ENCODE measurements at regions not wholly inside any gene's neighbourhood (a gene's known extent, or its start where the extent isn't known, plus 50 kb on each side); places are given as distances from the start of the nearest gene placed in this dataset.
A peak's percentile ranks its signal among the peaks of the same experiment; 100 is the strongest.

DNA sequence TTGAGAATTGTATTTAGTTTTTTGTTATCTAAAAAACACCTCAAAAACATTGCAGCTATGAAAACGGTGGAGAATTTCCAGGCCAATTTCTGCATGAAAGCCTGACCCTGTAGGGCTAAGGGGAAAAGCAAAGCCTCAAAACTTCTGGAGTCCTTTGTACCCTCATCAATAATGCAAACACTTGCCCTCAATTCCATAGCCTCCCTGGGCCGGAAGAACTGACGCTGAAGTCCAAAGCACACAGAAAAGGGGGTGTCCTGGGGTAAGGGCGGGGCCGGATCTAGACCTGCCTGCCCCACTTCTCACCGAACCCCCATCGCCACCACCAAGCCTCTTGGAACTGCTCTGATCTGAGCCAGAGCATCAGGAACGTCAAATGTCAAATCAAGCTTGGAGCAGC lies 173.9 kb upstream of the S100G start:
- Histone ChIP-seq H3K36me3 (ENCODE audit: insufficient read depth, low read length) (no peaks in the 10 kb centered on the region), H3K4me1 (ENCODE audit: insufficient read depth, low read length) (peaks cover 15% of the 10 kb centered on the region), H3K79me2 (ENCODE audit: insufficient read depth, low read length) (no peaks in the 10 kb centered on the region), H4K20me1 (ENCODE audit: insufficient read depth, low read length) (no peaks in the 10 kb centered on the region), H2AFZ (ENCODE audit: low read length) (no peak overlapping the region), H3K27me3 (ENCODE audit: insufficient read depth, low read length) (no peaks in the 10 kb centered on the region), H3K27ac (ENCODE audit: low read depth, low read length) (no peak overlapping the region), H3K4me3 (ENCODE audit: insufficient read depth, low read length) (no peak overlapping the region), H3K4me2 (ENCODE audit: insufficient read depth, low read length) (no peak overlapping the region), H3K9me3 (ENCODE audit: low read depth, low read length) (no peaks in the 10 kb centered on the region)
- TF ChIP-seq, protein P1, sequence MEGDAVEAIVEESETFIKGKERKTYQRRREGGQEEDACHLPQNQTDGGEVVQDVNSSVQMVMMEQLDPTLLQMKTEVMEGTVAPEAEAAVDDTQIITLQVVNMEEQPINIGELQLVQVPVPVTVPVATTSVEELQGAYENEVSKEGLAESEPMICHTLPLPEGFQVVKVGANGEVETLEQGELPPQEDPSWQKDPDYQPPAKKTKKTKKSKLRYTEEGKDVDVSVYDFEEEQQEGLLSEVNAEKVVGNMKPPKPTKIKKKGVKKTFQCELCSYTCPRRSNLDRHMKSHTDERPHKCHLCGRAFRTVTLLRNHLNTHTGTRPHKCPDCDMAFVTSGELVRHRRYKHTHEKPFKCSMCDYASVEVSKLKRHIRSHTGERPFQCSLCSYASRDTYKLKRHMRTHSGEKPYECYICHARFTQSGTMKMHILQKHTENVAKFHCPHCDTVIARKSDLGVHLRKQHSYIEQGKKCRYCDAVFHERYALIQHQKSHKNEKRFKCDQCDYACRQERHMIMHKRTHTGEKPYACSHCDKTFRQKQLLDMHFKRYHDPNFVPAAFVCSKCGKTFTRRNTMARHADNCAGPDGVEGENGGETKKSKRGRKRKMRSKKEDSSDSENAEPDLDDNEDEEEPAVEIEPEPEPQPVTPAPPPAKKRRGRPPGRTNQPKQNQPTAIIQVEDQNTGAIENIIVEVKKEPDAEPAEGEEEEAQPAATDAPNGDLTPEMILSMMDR (IDR thresholded peaks at IDR 0.05; ENCODE audit: extremely low read depth, low read depth, low read length) = no peak
- DNase-seq (ENCODE audit: insufficient read length, low spot score, missing footprints) = no peak

DNA sequence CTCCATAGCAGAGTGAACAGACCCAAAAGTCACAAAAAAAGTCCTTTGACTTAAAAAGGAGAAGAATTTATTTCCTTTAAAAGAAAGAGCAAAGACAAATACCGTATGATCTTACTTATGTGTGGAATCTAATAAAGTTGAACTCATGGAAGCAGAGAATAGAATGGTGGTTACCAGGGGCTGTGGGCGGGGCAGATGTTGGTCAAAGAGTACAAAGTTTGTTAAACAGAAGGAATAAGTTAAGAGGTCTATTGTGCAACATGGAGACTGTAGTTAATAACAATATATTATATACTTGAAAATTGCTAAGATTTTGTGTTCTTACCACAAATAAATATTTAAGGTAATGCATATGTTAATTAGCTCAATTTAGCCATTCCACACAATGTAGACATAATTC lies 173.3 kb upstream of the S100G start:
- Histone ChIP-seq H3K36me3 (ENCODE audit: insufficient read depth, low read length) (no peaks in the 10 kb centered on the region), H3K4me1 (ENCODE audit: insufficient read depth, low read length) (peaks cover 15% of the 10 kb centered on the region), H3K27ac (ENCODE audit: low read depth, low read length) (no peak overlapping the region), H3K27me3 (ENCODE audit: insufficient read depth, low read length) (no peaks in the 10 kb centered on the region), H4K20me1 (ENCODE audit: insufficient read depth, low read length) (no peaks in the 10 kb centered on the region), H3K9me3 (ENCODE audit: low read depth, low read length) (no peaks in the 10 kb centered on the region), H3K79me2 (ENCODE audit: insufficient read depth, low read length) (no peaks in the 10 kb centered on the region), H3K4me2 (ENCODE audit: insufficient read depth, low read length) (no peak overlapping the region), H2AFZ (ENCODE audit: low read length) (no peak overlapping the region), H3K4me3 (ENCODE audit: insufficient read depth, low read length) (no peak overlapping the region)
- TF ChIP-seq, protein P1 (IDR thresholded peaks at IDR 0.05; ENCODE audit: extremely low read depth, low read depth, low read length) = no peak
- DNase-seq (ENCODE audit: insufficient read length, low spot score, missing footprints) = no peak

DNA sequence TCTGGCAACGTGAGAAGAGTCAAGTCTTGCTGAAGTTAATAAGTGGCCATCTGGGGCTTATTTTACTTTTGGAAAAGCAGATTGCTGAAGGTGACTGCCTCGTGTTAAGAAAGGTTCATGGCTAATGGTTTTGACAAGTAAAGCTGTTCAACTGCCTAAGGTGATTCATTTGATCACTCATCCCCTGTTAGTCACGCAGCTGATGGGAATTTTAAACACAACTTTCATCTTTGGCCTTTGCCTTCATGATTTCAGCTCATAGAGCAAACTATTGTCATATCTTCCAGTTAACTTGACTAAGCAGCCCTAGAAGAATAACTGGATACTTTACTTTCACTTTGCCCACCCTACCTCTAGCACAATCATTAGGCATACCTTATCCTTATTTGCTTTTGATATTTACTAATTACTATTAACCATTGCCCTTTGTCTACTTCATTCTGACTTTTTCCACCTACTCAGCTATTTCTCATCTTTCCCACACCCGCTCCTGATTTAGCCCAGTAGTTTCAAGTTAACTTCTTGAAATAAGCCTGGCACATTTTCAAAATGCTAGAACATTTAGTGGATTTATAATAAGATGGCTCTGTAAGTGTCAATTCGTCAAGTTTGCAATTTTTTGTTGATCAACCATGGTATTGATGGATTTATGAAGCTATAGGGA lies 170.6 kb upstream of the S100G start:
- TF ChIP-seq, protein P1 (IDR thresholded peaks at IDR 0.05; ENCODE audit: extremely low read depth, low read depth, low read length) = no peak
- H3K27ac ChIP-seq (ENCODE audit: low read depth, low read length) = peak overlapping the region; percentile 68
- H3K4me3 ChIP-seq (ENCODE audit: insufficient read depth, low read length) = no peak overlapping the region
- DNase-seq (ENCODE audit: insufficient read length, low spot score, missing footprints) = peak; percentile 44
- H3K9me3 ChIP-seq (ENCODE audit: low read depth, low read length) = no peaks in the 10 kb centered on the region
- peak overlapping the region; percentile 70 for H3K4me2 ChIP-seq (ENCODE audit: insufficient read depth, low read length)
- H3K27me3 ChIP-seq (ENCODE audit: insufficient read depth, low read length) = no peaks in the 10 kb centered on the region
- no peaks in the 10 kb centered on the region for H3K79me2 ChIP-seq (ENCODE audit: insufficient read depth, low read length)
- no peaks in the 10 kb centered on the region for H3K36me3 ChIP-seq (ENCODE audit: insufficient read depth, low read length)
- no peaks in the 10 kb centered on the region for H4K20me1 ChIP-seq (ENCODE audit: insufficient read depth, low read length)
- peaks cover 15% of the 10 kb centered on the region for H3K4me1 ChIP-seq (ENCODE audit: insufficient read depth, low read length)
- H2AFZ ChIP-seq (ENCODE audit: low read length) = no peak overlapping the region

DNA sequence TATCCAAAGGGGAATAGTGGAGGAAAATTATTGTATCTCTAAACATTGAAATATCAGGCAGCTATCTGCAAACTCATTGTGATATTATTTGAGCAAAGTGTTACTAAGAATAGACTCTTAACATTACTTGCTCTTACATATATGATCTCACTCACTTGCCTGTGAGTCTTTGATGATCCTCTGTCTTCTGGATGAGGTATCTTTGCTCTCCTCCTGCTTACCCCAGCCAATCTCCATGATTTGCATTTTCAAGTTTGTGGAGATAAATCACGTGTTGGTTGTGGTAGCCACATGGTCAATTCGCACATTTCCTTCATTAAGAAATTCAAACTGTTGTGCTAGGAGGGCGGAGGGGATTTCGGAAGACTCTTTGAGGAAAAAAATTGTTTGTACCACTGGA lies 169.9 kb upstream of the S100G start:
- no peak overlapping the region for H3K4me3 ChIP-seq (ENCODE audit: insufficient read depth, low read length)
- peak overlapping the region; percentile 70 for H3K4me2 ChIP-seq (ENCODE audit: insufficient read depth, low read length)
- H3K27ac ChIP-seq (ENCODE audit: low read depth, low read length) = peak overlapping the region; percentile 68
- no peak overlapping the region for H2AFZ ChIP-seq (ENCODE audit: low read length)
- H3K79me2 ChIP-seq (ENCODE audit: insufficient read depth, low read length) = no peaks in the 10 kb centered on the region
- H3K27me3 ChIP-seq (ENCODE audit: insufficient read depth, low read length) = no peaks in the 10 kb centered on the region
- no peaks in the 10 kb centered on the region for H3K36me3 ChIP-seq (ENCODE audit: insufficient read depth, low read length)
- TF ChIP-seq, protein P1 (IDR thresholded peaks at IDR 0.05; ENCODE audit: extremely low read depth, low read depth, low read length) = no peak
- no peaks in the 10 kb centered on the region for H4K20me1 ChIP-seq (ENCODE audit: insufficient read depth, low read length)
- DNase-seq (ENCODE audit: insufficient read length, low spot score, missing footprints) = no peak
- peaks cover 15% of the 10 kb centered on the region for H3K4me1 ChIP-seq (ENCODE audit: insufficient read depth, low read length)
- H3K9me3 ChIP-seq (ENCODE audit: low read depth, low read length) = no peaks in the 10 kb centered on the region
